Activated CD4-positive, alpha-beta memory T cell treated with anti-CD3 and anti-CD28 coated beads for 36 hours (primary cell): ENCODE measurements at regions not wholly inside any gene's neighbourhood (a gene's known extent, or its start where the extent isn't known, plus 50 kb on each side); places are given as distances from the start of the nearest gene placed in this dataset.

Experiments
- CTCF ChIA-PET: fragments of 350-600 bp; sonication (Branson Sonifier 250); formaldehyde crosslinking; loops from one replicate; lab custom pipeline; 2021; ENCODE audit warnings: antibody characterized with exemption, inconsistent platforms; lab: Charles Lee
- POLR2A ChIA-PET: fragments of 350-600 bp; sonication (Branson Sonifier 250); formaldehyde crosslinking; loops from one replicate; lab custom pipeline; 2021; ENCODE audit warnings: antibody characterized with exemption; lab: Charles Lee
- DNase-seq: peaks from one replicate; pipeline ENCODE4 v3.0.0-alpha.2; 2020
- H3K27ac Mint-ChIP-seq: one replicate; pipeline ENCODE4 v1.8.0; 2021; ENCODE audit warnings: mixed read lengths
- H3K27me3 Mint-ChIP-seq: one replicate; pipeline ENCODE4 v1.8.0; 2021; ENCODE audit warnings: mixed read lengths
- H3K36me3 Mint-ChIP-seq: one replicate; pipeline ENCODE4 v1.8.0; 2021; ENCODE audit warnings: mixed read lengths
- H3K4me1 Mint-ChIP-seq: one replicate; pipeline ENCODE4 v1.8.0; 2021; ENCODE audit warnings: low read depth, mixed read lengths
- H3K4me3 Mint-ChIP-seq: one replicate; pipeline ENCODE4 v1.8.0; 2021; ENCODE audit warnings: mild to moderate bottlenecking, mixed read lengths
- H3K9me3 Mint-ChIP-seq: one replicate; pipeline ENCODE4 v1.8.0; 2021; ENCODE audit warnings: mixed read lengths
- intact Hi-C: fragments of 100-400 bp; cut with micrococcal nuclease; formaldehyde crosslinking; loops from one replicate; pipeline ENCODE4 v1.15.1; 2023

GRCh38 chr2:106021662-106022028 is 172.5 kb downstream of the UXS1 start:
- intact Hi-C loops = no loop called here
- peaks cover 15% of the 10 kb centered on the region for H3K4me1 Mint-ChIP-seq
- H3K27ac Mint-ChIP-seq = no peak overlapping the region
- POLR2A ChIA-PET = no interaction called here
- no peak overlapping the region for H3K4me3 Mint-ChIP-seq
- no peaks in the 10 kb centered on the region for H3K27me3 Mint-ChIP-seq
- CTCF ChIA-PET = no interaction called here
- no peaks in the 10 kb centered on the region for H3K9me3 Mint-ChIP-seq
- H3K36me3 Mint-ChIP-seq = no peaks in the 10 kb centered on the region
- no peak for DNase-seq

- H3K36me3 Mint-ChIP-seq = no peaks in the 10 kb centered on the region
- H3K4me1 Mint-ChIP-seq = peaks cover 9% of the 10 kb centered on the region
- no peak for DNase-seq
- CTCF ChIA-PET = no interaction called here
- H3K27ac Mint-ChIP-seq = no peak overlapping the region
- H3K27me3 Mint-ChIP-seq = no peaks in the 10 kb centered on the region
- POLR2A ChIA-PET = no interaction called here
- intact Hi-C loops = no loop called here
- H3K4me3 Mint-ChIP-seq = no peak overlapping the region
- H3K9me3 Mint-ChIP-seq = no peaks in the 10 kb centered on the region
Observed at GRCh38 chr2:106020821-106021661, 173.1 kb downstream of the UXS1 start.

GRCh38 chr2:106020032-106020431 is 174.1 kb downstream of the UXS1 start:
- Mint-ChIP-seq H3K4me3 (no peak overlapping the region), H3K27me3 (no peaks in the 10 kb centered on the region), H3K27ac (no peak overlapping the region), H3K9me3 (no peaks in the 10 kb centered on the region), H3K36me3 (no peaks in the 10 kb centered on the region), H3K4me1 (peaks cover 6% of the 10 kb centered on the region)
- CTCF ChIA-PET = no interaction called here
- intact Hi-C loops = no loop called here
- DNase-seq = no peak
- POLR2A ChIA-PET = no interaction called here

GRCh38 chr2:106018141-106018540 is 176.0 kb downstream of the UXS1 start:
- no peaks in the 10 kb centered on the region for H3K36me3 Mint-ChIP-seq
- CTCF ChIA-PET = no interaction called here

GRCh38 chr2:106012591-106013347 is 181.3 kb downstream of the UXS1 start:
- Mint-ChIP-seq H3K27me3 (no peaks in the 10 kb centered on the region), H3K36me3 (peaks cover 8% of the 10 kb centered on the region), H3K4me1 (no peaks in the 10 kb centered on the region), H3K9me3 (peaks cover 10% of the 10 kb centered on the region), H3K4me3 (no peak overlapping the region), H3K27ac (no peak overlapping the region)
- POLR2A ChIA-PET = no interaction called here
- CTCF ChIA-PET = no interaction called here
- intact Hi-C loops = no loop called here
- DNase-seq = no peak

More at GRCh38 chr2:106018141-106018540, 176.0 kb downstream of the UXS1 start:
- Mint-ChIP-seq H3K9me3 (no peaks in the 10 kb centered on the region), H3K27me3 (no peaks in the 10 kb centered on the region), H3K4me1 (peaks cover 6% of the 10 kb centered on the region), H3K27ac (no peak overlapping the region), H3K4me3 (no peak overlapping the region)
- DNase-seq = no peak
- intact Hi-C loops = no loop called here
- POLR2A ChIA-PET = no interaction called here

GRCh38 chr2:106012001-106012590 is 182.0 kb downstream of the UXS1 start:
- Mint-ChIP-seq H3K27ac (no peak overlapping the region), H3K27me3 (no peaks in the 10 kb centered on the region), H3K9me3 (peaks cover 15% of the 10 kb centered on the region), H3K4me3 (no peak overlapping the region), H3K4me1 (no peaks in the 10 kb centered on the region), H3K36me3 (peaks cover 8% of the 10 kb centered on the region)
- intact Hi-C loops = no loop called here
- DNase-seq = no peak
- POLR2A ChIA-PET = no interaction called here
- CTCF ChIA-PET = interaction anchor here (1.1 kb wide), 1 partner anchor 241 kb away, joined by 3 read pairs; no protein-coding TSS in a partner anchor

GRCh38 chr2:106011380-106011779 is 182.7 kb downstream of the UXS1 start:
- intact Hi-C loops = no loop called here

GRCh38 chr2:106010818-106011355 is 183.2 kb downstream of the UXS1 start:
- CTCF ChIA-PET = interaction anchor here (1.1 kb wide), 1 partner anchor 239 kb away, joined by 3 read pairs; no protein-coding TSS in a partner anchor
- no peak overlapping the region for H3K27ac Mint-ChIP-seq
- no peaks in the 10 kb centered on the region for H3K4me1 Mint-ChIP-seq
- H3K9me3 Mint-ChIP-seq = peaks cover 27% of the 10 kb centered on the region
- intact Hi-C loops = no loop called here
- H3K36me3 Mint-ChIP-seq = peaks cover 15% of the 10 kb centered on the region
- H3K4me3 Mint-ChIP-seq = no peak overlapping the region
- H3K27me3 Mint-ChIP-seq = no peaks in the 10 kb centered on the region
- POLR2A ChIA-PET = no interaction called here
- DNase-seq = no peak

More at GRCh38 chr2:106011380-106011779, 182.7 kb downstream of the UXS1 start:
- Mint-ChIP-seq H3K4me1 (no peaks in the 10 kb centered on the region), H3K4me3 (no peak overlapping the region), H3K9me3 (peaks cover 22% of the 10 kb centered on the region), H3K27ac (no peak overlapping the region), H3K27me3 (no peaks in the 10 kb centered on the region), H3K36me3 (peaks cover 14% of the 10 kb centered on the region)
- ChIA-PET POLR2A (no interaction called here), CTCF (interaction anchor here (1.1 kb wide), 1 partner anchor 240 kb away, joined by 3 read pairs; no protein-coding TSS in a partner anchor)
- DNase-seq = no peak

- H3K9me3 Mint-ChIP-seq = peaks cover 43% of the 10 kb centered on the region
- H3K36me3 Mint-ChIP-seq = peaks cover 21% of the 10 kb centered on the region
- H3K4me3 Mint-ChIP-seq = no peak overlapping the region
- DNase-seq = no peak
- no peaks in the 10 kb centered on the region for H3K4me1 Mint-ChIP-seq
- intact Hi-C loops = no loop called here
- no peaks in the 10 kb centered on the region for H3K27me3 Mint-ChIP-seq
- no peak overlapping the region for H3K27ac Mint-ChIP-seq
- CTCF ChIA-PET = no interaction called here
- POLR2A ChIA-PET = no interaction called here
Observed at GRCh38 chr2:106009096-106009495, 185.0 kb downstream of the UXS1 start.

- DNase-seq = no peak
- peaks cover 54% of the 10 kb centered on the region for H3K9me3 Mint-ChIP-seq
- H3K4me3 Mint-ChIP-seq = no peak overlapping the region
- no peaks in the 10 kb centered on the region for H3K4me1 Mint-ChIP-seq
- ChIA-PET CTCF (no interaction called here), POLR2A (no interaction called here)
- no peak overlapping the region for H3K27ac Mint-ChIP-seq
- H3K27me3 Mint-ChIP-seq = peaks cover 1% of the 10 kb centered on the region
- intact Hi-C loops = no loop called here
- peaks cover 22% of the 10 kb centered on the region for H3K36me3 Mint-ChIP-seq
Observed at GRCh38 chr2:106004851-106005250, 189.2 kb downstream of the UXS1 start.

GRCh38 chr2:105999211-105999989 is 194.7 kb downstream of the UXS1 start:
- peaks cover 1% of the 10 kb centered on the region for H3K27me3 Mint-ChIP-seq

More at GRCh38 chr2:105999211-105999989, 194.7 kb downstream of the UXS1 start:
- POLR2A ChIA-PET = no interaction called here
- Mint-ChIP-seq H3K27ac (no peak overlapping the region), H3K4me3 (no peak overlapping the region), H3K9me3 (peaks cover 29% of the 10 kb centered on the region), H3K4me1 (no peaks in the 10 kb centered on the region), H3K36me3 (peaks cover 10% of the 10 kb centered on the region)
- no peak for DNase-seq
- intact Hi-C loops = no loop called here
- CTCF ChIA-PET = no interaction called here
